Gastrocnemius medialis (tissue), 4 donors: ENCODE measurements at regions not wholly inside any gene's neighbourhood (a gene's known extent, or its start where the extent isn't known, plus 50 kb on each side); places are given as distances from the start of the nearest gene placed in this dataset.

Experiments used
- ATAC-seq, 2 donors: fragments of 150-250 bp; one replicate each; pipeline ENCODE4 v1.9.1; 2016
- DNase-seq, 2 donors: peaks; one replicate each; pipeline ENCODE4 v3.0.0-alpha.2; 2019
- H3K27ac ChIP-seq, 4 donors: fragments of 200-600 bp; sonication (generic); 1 replicate in 1 of 4; 2 replicates in 3 of 4; pipeline ENCODE4 v1.5.1; 2016 to 2018; ENCODE audit warnings: mild to moderate bottlenecking in 2 of 4, moderate library complexity in 1 of 4
- H3K27me3 ChIP-seq, 3 donors: fragments of 200-600 bp; sonication (generic) in 2 of 3; 1 replicate in 1 of 3; 2 replicates in 2 of 3; pipeline versions ENCODE4 v1.5.1 to v1.6.0; 2016 to 2019; ENCODE audit warnings: mild to moderate bottlenecking in 1 of 3, moderate library complexity in 1 of 3
- H3K36me3 ChIP-seq, 2 donors: fragments of 200-600 bp; sonication (generic) in 1 of 2; one replicate each; pipeline ENCODE4 v1.5.1; 2017 to 2018
- H3K4me1 ChIP-seq, 2 donors: fragments of 200-600 bp; sonication (generic) in 1 of 2; one replicate each; pipeline ENCODE4 v1.5.1; 2016 to 2017; ENCODE audit warnings: mild to moderate bottlenecking in 2 of 2
- H3K4me3 ChIP-seq, 4 donors: fragments of 200-600 bp; sonication (generic) in 3 of 4; 1 replicate in 1 of 4; 2 replicates in 3 of 4; pipeline ENCODE4 v1.5.1; 2016 to 2019; ENCODE audit warnings: mild to moderate bottlenecking in 2 of 4
- H3K9me3 ChIP-seq, 3 donors: fragments of 200-600 bp; sonication (generic) in 2 of 3; 1 replicate in 1 of 3; 2 replicates in 2 of 3; pipeline ENCODE4 v1.5.1; 2016 to 2019
- CTCF ChIP-seq, 5 experiments: fragments of 450-650 bp in 3 of 5; fragments of 200-600 bp in 2 of 5; sonication (generic) in 2 of 5; IDR thresholded peaks in 4 of 5; conservative IDR thresholded peaks in 1 of 5; 1 replicate in 4 of 5; 2 replicates in 1 of 5; pipeline ENCODE4 v1.5.1; 2016 to 2019; ENCODE audit warnings: antibody characterized with exemption in 5 of 5, mild to moderate bottlenecking in 3 of 5, moderate library complexity in 3 of 5
- POLR2A ChIP-seq, 2 donors: fragments of 450-650 bp; IDR thresholded peaks; one replicate each; pipeline ENCODE4 v1.6.1; 2017; ENCODE audit warnings: antibody characterized with exemption in 2 of 2, mild to moderate bottlenecking in 2 of 2, moderate library complexity in 2 of 2
- in situ Hi-C, 4 donors: fragments of 200-750 bp; cut with MboI; loops; one replicate each; pipeline versions ENCODE4 v1.15.0 to v1.8.0; 2017; ENCODE audit warnings: low sequenced_read_pairs in 4 of 4
- intact Hi-C: fragments of 100-400 bp; cut with DNase I; formaldehyde crosslinking; loops from one replicate; pipeline ENCODE4 v1.15.1; 2023; ENCODE audit warnings: low total_unique reads

- Histone ChIP-seq H3K27me3 (no peaks in the 10 kb centered on the region), H3K27ac (no peak overlapping the region), H3K4me3 (no peak overlapping the region), H3K9me3 (no peaks in the 10 kb centered on the region), H3K4me1 (no peaks in the 10 kb centered on the region), H3K36me3 (no peaks in the 10 kb centered on the region)
- no peak for DNase-seq
- in situ Hi-C loops (no loop called here), intact Hi-C loops (no loop called here)
- ATAC-seq = no peak
- no peak for TF ChIP-seq CTCF (IDR thresholded peaks at IDR 0.05 in 4 of 5, conservative IDR thresholded peaks at IDR 0.05 in 1 of 5)
- no peak for TF ChIP-seq POLR2A (IDR thresholded peaks at IDR 0.05)
Observed at GRCh38 chr14:26113911-26114640, 483.8 kb downstream of the NOVA1 start.

GRCh38 chr14:26104717-26105116, 493.1 kb downstream of the NOVA1 start:
- TF ChIP-seq CTCF (IDR thresholded peaks at IDR 0.05 in 4 of 5, conservative IDR thresholded peaks at IDR 0.05 in 1 of 5) = no peak
- no peak for TF ChIP-seq POLR2A (IDR thresholded peaks at IDR 0.05)
- in situ Hi-C loops = no loop called here

GRCh38 chr14:26097852-26098251, 500.0 kb downstream of the NOVA1 start:
- DNase-seq (no peak), ATAC-seq (no peak)
- H3K36me3 ChIP-seq = no peaks in the 10 kb centered on the region
- H3K4me3 ChIP-seq = no peak overlapping the region
- H3K4me1 ChIP-seq = no peaks in the 10 kb centered on the region
- TF ChIP-seq POLR2A (IDR thresholded peaks at IDR 0.05) (no peak), CTCF (IDR thresholded peaks at IDR 0.05 in 4 of 5, conservative IDR thresholded peaks at IDR 0.05 in 1 of 5) (no peak)
- H3K27ac ChIP-seq = no peak overlapping the region
- no peaks in the 10 kb centered on the region for H3K9me3 ChIP-seq
- in situ Hi-C loops (no loop called here), intact Hi-C loops (no loop called here)
- H3K27me3 ChIP-seq = no peaks in the 10 kb centered on the region

More at GRCh38 chr14:26104717-26105116, 493.1 kb downstream of the NOVA1 start:
- no peaks in the 10 kb centered on the region for H3K4me1 ChIP-seq
- intact Hi-C loops = no loop called here
- H3K27me3 ChIP-seq = no peaks in the 10 kb centered on the region
- no peaks in the 10 kb centered on the region for H3K36me3 ChIP-seq
- no peak overlapping the region for H3K4me3 ChIP-seq
- ATAC-seq = no peak
- no peak for DNase-seq
- H3K9me3 ChIP-seq = no peaks in the 10 kb centered on the region
- no peak overlapping the region for H3K27ac ChIP-seq

- ATAC-seq = no peak
- TF ChIP-seq CTCF (IDR thresholded peaks at IDR 0.05 in 4 of 5, conservative IDR thresholded peaks at IDR 0.05 in 1 of 5) (no peak), POLR2A (IDR thresholded peaks at IDR 0.05) (no peak)
- in situ Hi-C loops = no loop called here
- Histone ChIP-seq H3K9me3 (no peaks in the 10 kb centered on the region), H3K4me1 (no peaks in the 10 kb centered on the region), H3K36me3 (no peaks in the 10 kb centered on the region), H3K4me3 (no peak overlapping the region), H3K27me3 (no peaks in the 10 kb centered on the region), H3K27ac (no peak overlapping the region)
- intact Hi-C loops = no loop called here
- no peak for DNase-seq
Observed at GRCh38 chr14:26088275-26088674, 509.6 kb downstream of the NOVA1 start.

- Histone ChIP-seq H3K36me3 (no peaks in the 10 kb centered on the region), H3K27me3 (no peaks in the 10 kb centered on the region), H3K27ac (no peak overlapping the region), H3K4me1 (no peaks in the 10 kb centered on the region), H3K9me3 (no peaks in the 10 kb centered on the region), H3K4me3 (no peak overlapping the region)
- TF ChIP-seq POLR2A (IDR thresholded peaks at IDR 0.05) = no peak
- TF ChIP-seq CTCF (IDR thresholded peaks at IDR 0.05 in 4 of 5, conservative IDR thresholded peaks at IDR 0.05 in 1 of 5) = no peak
- intact Hi-C loops (no loop called here), in situ Hi-C loops (no loop called here)
- DNase-seq = no peak
- ATAC-seq = no peak
Observed at GRCh38 chr14:26081043-26081442, 516.8 kb downstream of the NOVA1 start.
